Loucy (cell line): ENCODE measurements at regions not wholly inside any gene's neighbourhood (a gene's known extent, or its start where the extent isn't known, plus 50 kb on each side); places are given as distances from the start of the nearest gene placed in this dataset.

ENCODE experiments used
- H2AFZ ChIP-seq: fragments of 200-600 bp; sonication (generic); 2 replicates; pipeline ENCODE4 v1.6.0; 2016; ENCODE audit warnings: antibody characterized with exemption, mild to moderate bottlenecking, low read length, moderate library complexity
- H3F3A ChIP-seq: fragments of 200-600 bp; 2 replicates; pipeline ENCODE4 v1.6.0; 2016; ENCODE audit warnings: antibody characterized with exemption, low read depth, mild to moderate bottlenecking
- H3K27me3 ChIP-seq: fragments of 200-600 bp; sonication (generic); 2 replicates; pipeline ENCODE4 v1.6.1; 2014; ENCODE audit warnings: low read length, mild to moderate bottlenecking; ENCODE audit not compliant: insufficient read depth, poor library complexity, severe bottlenecking
- H3K36me3 ChIP-seq: fragments of 200-600 bp; sonication (generic); 2 replicates; pipeline ENCODE4 v1.6.1; 2016; ENCODE audit warnings: low read length; ENCODE audit not compliant: insufficient read depth
- H3K4me1 ChIP-seq: fragments of 200-600 bp; sonication (generic); 2 replicates; pipeline ENCODE4 v1.5.1; 2014; ENCODE audit warnings: low read length, mild to moderate bottlenecking; ENCODE audit not compliant: insufficient read depth, poor library complexity, severe bottlenecking
- H3K4me2 ChIP-seq: fragments of 200-600 bp; sonication (generic); 2 replicates; pipeline ENCODE4 v1.6.0; 2014; ENCODE audit warnings: antibody characterized with exemption, low read length, low read depth, mild to moderate bottlenecking; ENCODE audit not compliant: poor library complexity, severe bottlenecking
- H3K4me3 ChIP-seq: fragments of 200-600 bp; sonication (generic); 2 replicates; pipeline ENCODE4 v1.5.1; 2014; ENCODE audit warnings: low read length, mild to moderate bottlenecking, mixed read lengths; ENCODE audit not compliant: poor library complexity, severe bottlenecking
- H3K79me2 ChIP-seq: fragments of 200-600 bp; sonication (generic); 2 replicates; pipeline ENCODE4 v1.6.1; 2014; ENCODE audit warnings: low read length; ENCODE audit not compliant: insufficient read depth
- H3K9ac ChIP-seq: fragments of 200-600 bp; sonication (generic); 2 replicates; pipeline ENCODE4 v1.6.0; 2014; ENCODE audit warnings: mild to moderate bottlenecking, low read depth, low read length, moderate library complexity; ENCODE audit not compliant: poor library complexity, severe bottlenecking
- H3K9me2 ChIP-seq: fragments of 200-600 bp; sonication (generic); replicated peaks from 2 replicates; pipeline ENCODE4 v1.6.1; 2016; ENCODE audit warnings: low read depth, low read length, mixed read lengths
- H3K9me3 ChIP-seq: fragments of 200-600 bp; sonication (generic); 2 replicates; pipeline ENCODE4 v1.6.1; 2014; ENCODE audit warnings: mild to moderate bottlenecking, antibody characterized with exemption, low read length, low read depth; ENCODE audit not compliant: insufficient read depth
- H4K20me1 ChIP-seq: fragments of 200-600 bp; sonication (generic); 2 replicates; pipeline ENCODE4 v1.6.0; 2014; ENCODE audit warnings: antibody characterized with exemption, low read length, mild to moderate bottlenecking; ENCODE audit not compliant: insufficient read depth, poor library complexity, severe bottlenecking
- CTCF ChIP-seq: fragments of 200-600 bp; sonication (generic); conservative IDR thresholded peaks from 2 replicates; pipeline ENCODE4 v1.5.1; 2014; ENCODE audit warnings: mild to moderate bottlenecking, antibody characterized with exemption, low read length
- EZH2phosphoT487 ChIP-seq: fragments of 200-600 bp; IDR thresholded peaks from 2 replicates; pipeline ENCODE4 v1.6.1; 2018; ENCODE audit warnings: antibody characterized with exemption, mild to moderate bottlenecking, moderate library complexity, borderline replicate concordance

- H4K20me1 ChIP-seq, result no peaks in the 10 kb centered on the region
- TF ChIP-seq CTCF (no peak), EZH2phosphoT487 (no peak)
- no peak overlapping the region for H3K9ac ChIP-seq
Measured at GRCh38 chr2:18368008-18368407, 192.4 kb downstream of the RDH14 start.

GRCh38 chr2:18365342-18365741, 195.1 kb downstream of the RDH14 start:
- H3K79me2 ChIP-seq, result no peaks in the 10 kb centered on the region
- H3K27me3 ChIP-seq, result no peaks in the 10 kb centered on the region
- no peak overlapping the region for H3K4me2 ChIP-seq
- no peaks in the 10 kb centered on the region for H3K4me1 ChIP-seq
- no peak overlapping the region for H3K9ac ChIP-seq
- no peaks in the 10 kb centered on the region for H3K36me3 ChIP-seq
- H3K4me3 ChIP-seq, result no peak overlapping the region
- H2AFZ ChIP-seq, result peak overlapping the region; percentile 28; the same call in 1 of the 2 replicates
- H4K20me1 ChIP-seq, result no peaks in the 10 kb centered on the region
- H3K9me2 ChIP-seq, result no peaks in the 10 kb centered on the region
- H3F3A ChIP-seq, result no peaks in the 10 kb centered on the region
- no peak for TF ChIP-seq CTCF
- no peak for TF ChIP-seq EZH2phosphoT487
- H3K9me3 ChIP-seq, result no peaks in the 10 kb centered on the region

More at GRCh38 chr2:18368008-18368407, 192.4 kb downstream of the RDH14 start:
- no peaks in the 10 kb centered on the region for H3K4me1 ChIP-seq
- H3F3A ChIP-seq, result no peaks in the 10 kb centered on the region
- H2AFZ ChIP-seq, result no peak overlapping the region
- H3K9me3 ChIP-seq, result no peaks in the 10 kb centered on the region
- no peak overlapping the region for H3K4me3 ChIP-seq
- no peaks in the 10 kb centered on the region for H3K36me3 ChIP-seq
- H3K9me2 ChIP-seq, result no peaks in the 10 kb centered on the region
- no peaks in the 10 kb centered on the region for H3K27me3 ChIP-seq
- no peak overlapping the region for H3K4me2 ChIP-seq
- no peaks in the 10 kb centered on the region for H3K79me2 ChIP-seq

GRCh38 chr2:18363348-18363747, 197.1 kb downstream of the RDH14 start:
- no peak for TF ChIP-seq CTCF
- no peak for TF ChIP-seq EZH2phosphoT487
- Histone ChIP-seq H4K20me1 (no peaks in the 10 kb centered on the region), H3K27me3 (no peaks in the 10 kb centered on the region), H3F3A (no peaks in the 10 kb centered on the region), H3K36me3 (no peaks in the 10 kb centered on the region), H3K4me1 (no peaks in the 10 kb centered on the region), H3K79me2 (no peaks in the 10 kb centered on the region), H3K9me3 (no peaks in the 10 kb centered on the region), H3K9me2 (no peaks in the 10 kb centered on the region), H3K4me2 (no peak overlapping the region), H3K9ac (no peak overlapping the region), H2AFZ (no peak overlapping the region), H3K4me3 (no peak overlapping the region)
